SK-N-MC (cell line): ENCODE measurements at regions not wholly inside any gene's neighbourhood (a gene's known extent, or its start where the extent isn't known, plus 50 kb on each side); places are given as distances from the start of the nearest gene placed in this dataset.

ENCODE experiments used
- EZH2 ChIP-seq: fragments of 200-600 bp; sonication (generic); IDR thresholded peaks from one replicate; pipeline ENCODE4 v1.6.1; 2017; ENCODE audit warnings: antibody characterized with exemption
- POLR2AphosphoS5 ChIP-seq: IDR thresholded peaks from 2 replicates; pipeline ENCODE4 v1.6.1; 2012; ENCODE audit warnings: mild to moderate bottlenecking, low read depth, low read length, borderline replicate concordance

GRCh38 chr2:239660390-239661230 lies 259.8 kb upstream of the HDAC4 start:
- TF ChIP-seq POLR2AphosphoS5 (no peak), EZH2 (no peak)
